A549 (cell line): ENCODE measurements at regions not wholly inside any gene's neighbourhood (a gene's known extent, or its start where the extent isn't known, plus 50 kb on each side); places are given as distances from the start of the nearest gene placed in this dataset.

Experiments
- PHF8 ChIP-seq: fragments of 200-600 bp; sonication (generic); IDR thresholded peaks from 2 replicates; pipeline ENCODE4 v1.6.1; 2016; ENCODE audit warnings: low read depth, mild to moderate bottlenecking, antibody characterized with exemption, moderate library complexity, borderline replicate concordance
- SMC3 ChIP-seq: fragments of >200 bp; sonication (Bioruptor Twin); formaldehyde crosslinking; IDR thresholded peaks from 3 replicates; pipeline ENCODE4 v1.6.1; 2018; ENCODE audit warnings: inconsistent platforms
- TF ChIP-seq, protein P1 (sequence below): fragments of >200 bp; sonication (Bioruptor Twin); formaldehyde crosslinking; IDR thresholded peaks from 3 replicates; pipeline ENCODE4 v1.5.1; 2016
- TF ChIP-seq, protein P2 (sequence below): fragments of 200-600 bp; sonication (generic); IDR thresholded peaks from 2 replicates; pipeline ENCODE4 v1.6.1; 2016; ENCODE audit warnings: antibody characterized with exemption, mild to moderate bottlenecking, moderate library complexity

DNA sequence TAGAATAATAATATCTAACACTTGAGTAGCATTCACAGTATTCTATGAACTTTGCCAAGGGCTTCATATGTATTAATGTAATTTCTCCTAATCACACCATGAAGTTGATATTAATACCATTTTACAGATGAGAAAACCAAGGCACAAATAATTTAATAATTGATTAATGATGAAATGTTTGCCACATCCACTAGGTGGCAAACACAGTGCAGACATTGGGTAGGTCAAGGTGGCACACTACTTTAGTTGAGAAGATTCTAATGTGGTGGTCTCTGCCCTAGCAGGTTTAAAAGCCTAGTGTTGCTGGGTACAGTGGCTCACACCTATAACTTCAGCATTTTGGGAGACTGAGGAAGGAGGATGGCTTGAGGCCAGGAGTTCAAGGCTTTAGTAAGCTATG, 412.4 kb downstream of the SUCLA2 start:
- TF ChIP-seq, protein P1, sequence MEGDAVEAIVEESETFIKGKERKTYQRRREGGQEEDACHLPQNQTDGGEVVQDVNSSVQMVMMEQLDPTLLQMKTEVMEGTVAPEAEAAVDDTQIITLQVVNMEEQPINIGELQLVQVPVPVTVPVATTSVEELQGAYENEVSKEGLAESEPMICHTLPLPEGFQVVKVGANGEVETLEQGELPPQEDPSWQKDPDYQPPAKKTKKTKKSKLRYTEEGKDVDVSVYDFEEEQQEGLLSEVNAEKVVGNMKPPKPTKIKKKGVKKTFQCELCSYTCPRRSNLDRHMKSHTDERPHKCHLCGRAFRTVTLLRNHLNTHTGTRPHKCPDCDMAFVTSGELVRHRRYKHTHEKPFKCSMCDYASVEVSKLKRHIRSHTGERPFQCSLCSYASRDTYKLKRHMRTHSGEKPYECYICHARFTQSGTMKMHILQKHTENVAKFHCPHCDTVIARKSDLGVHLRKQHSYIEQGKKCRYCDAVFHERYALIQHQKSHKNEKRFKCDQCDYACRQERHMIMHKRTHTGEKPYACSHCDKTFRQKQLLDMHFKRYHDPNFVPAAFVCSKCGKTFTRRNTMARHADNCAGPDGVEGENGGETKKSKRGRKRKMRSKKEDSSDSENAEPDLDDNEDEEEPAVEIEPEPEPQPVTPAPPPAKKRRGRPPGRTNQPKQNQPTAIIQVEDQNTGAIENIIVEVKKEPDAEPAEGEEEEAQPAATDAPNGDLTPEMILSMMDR = no peak
- TF ChIP-seq SMC3 = no peak
- no peak for TF ChIP-seq PHF8
- TF ChIP-seq, protein P2, sequence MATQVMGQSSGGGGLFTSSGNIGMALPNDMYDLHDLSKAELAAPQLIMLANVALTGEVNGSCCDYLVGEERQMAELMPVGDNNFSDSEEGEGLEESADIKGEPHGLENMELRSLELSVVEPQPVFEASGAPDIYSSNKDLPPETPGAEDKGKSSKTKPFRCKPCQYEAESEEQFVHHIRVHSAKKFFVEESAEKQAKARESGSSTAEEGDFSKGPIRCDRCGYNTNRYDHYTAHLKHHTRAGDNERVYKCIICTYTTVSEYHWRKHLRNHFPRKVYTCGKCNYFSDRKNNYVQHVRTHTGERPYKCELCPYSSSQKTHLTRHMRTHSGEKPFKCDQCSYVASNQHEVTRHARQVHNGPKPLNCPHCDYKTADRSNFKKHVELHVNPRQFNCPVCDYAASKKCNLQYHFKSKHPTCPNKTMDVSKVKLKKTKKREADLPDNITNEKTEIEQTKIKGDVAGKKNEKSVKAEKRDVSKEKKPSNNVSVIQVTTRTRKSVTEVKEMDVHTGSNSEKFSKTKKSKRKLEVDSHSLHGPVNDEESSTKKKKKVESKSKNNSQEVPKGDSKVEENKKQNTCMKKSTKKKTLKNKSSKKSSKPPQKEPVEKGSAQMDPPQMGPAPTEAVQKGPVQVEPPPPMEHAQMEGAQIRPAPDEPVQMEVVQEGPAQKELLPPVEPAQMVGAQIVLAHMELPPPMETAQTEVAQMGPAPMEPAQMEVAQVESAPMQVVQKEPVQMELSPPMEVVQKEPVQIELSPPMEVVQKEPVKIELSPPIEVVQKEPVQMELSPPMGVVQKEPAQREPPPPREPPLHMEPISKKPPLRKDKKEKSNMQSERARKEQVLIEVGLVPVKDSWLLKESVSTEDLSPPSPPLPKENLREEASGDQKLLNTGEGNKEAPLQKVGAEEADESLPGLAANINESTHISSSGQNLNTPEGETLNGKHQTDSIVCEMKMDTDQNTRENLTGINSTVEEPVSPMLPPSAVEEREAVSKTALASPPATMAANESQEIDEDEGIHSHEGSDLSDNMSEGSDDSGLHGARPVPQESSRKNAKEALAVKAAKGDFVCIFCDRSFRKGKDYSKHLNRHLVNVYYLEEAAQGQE = no peak
